Tibial nerve (tissue), 4 donors: ENCODE measurements at regions not wholly inside any gene's neighbourhood (a gene's known extent, or its start where the extent isn't known, plus 50 kb on each side); places are given as distances from the start of the nearest gene placed in this dataset.
"Not testable (repeated sequence)": the region's sequence is repeated elsewhere in the genome, so short reads cannot be mapped to it uniquely, and the experiment has no call there.

Source experiments
- DNase-seq, 2 donors: peaks; one replicate each; pipeline ENCODE4 v3.0.0-alpha.2; 2019; ENCODE audit warnings: low spot score in 2 of 2
- H3K27ac ChIP-seq, 4 donors: fragments of 200-600 bp; sonication (generic) in 3 of 4; one replicate each; pipeline ENCODE4 v1.5.1; 2017 to 2019; ENCODE audit warnings: mild to moderate bottlenecking in 1 of 4
- H3K27me3 ChIP-seq, 2 donors: fragments of 200-600 bp; sonication (generic) in 1 of 2; one replicate each; pipeline versions ENCODE4 v1.5.1 to v1.6.0; 2017 to 2019
- H3K36me3 ChIP-seq, 3 donors: fragments of 200-600 bp; sonication (generic); one replicate each; pipeline ENCODE4 v1.5.1; 2018 to 2019
- H3K4me1 ChIP-seq, 4 donors: fragments of 200-600 bp; sonication (generic) in 3 of 4; one replicate each; pipeline ENCODE4 v1.5.1; 2017 to 2019
- H3K4me3 ChIP-seq, 4 donors: fragments of 200-600 bp; sonication (generic) in 3 of 4; one replicate each; pipeline ENCODE4 v1.5.1; 2017 to 2019; ENCODE audit warnings: mild to moderate bottlenecking in 1 of 4, moderate library complexity in 1 of 4
- H3K9me3 ChIP-seq, 4 donors: fragments of 200-600 bp; sonication (generic) in 3 of 4; one replicate each; pipeline ENCODE4 v1.5.1; 2017 to 2019
- EP300 ChIP-seq, 2 donors: sonication (generic); formaldehyde crosslinking; IDR thresholded peaks; one replicate each; pipeline ENCODE4 v1.6.1; 2017; ENCODE audit warnings: antibody characterized with exemption in 2 of 2, mild to moderate bottlenecking in 1 of 2
- POLR2A ChIP-seq, 2 donors: fragments of 450-650 bp; IDR thresholded peaks; one replicate each; pipeline ENCODE4 v1.6.1; 2017; ENCODE audit warnings: antibody characterized with exemption in 2 of 2, mild to moderate bottlenecking in 2 of 2, moderate library complexity in 2 of 2
- WGBS, 2 donors: methylation state at CpG; one replicate each; pipeline ENCODE4 v1.1.5; 2018; 5-methylcytosine and 5-hydroxymethylcytosine counted together
- TF ChIP-seq, protein P1 (sequence below), 5 experiments: fragments of 200-600 bp in 3 of 5; fragments of 450-650 bp in 2 of 5; sonication (generic) in 3 of 5; IDR thresholded peaks; one replicate each; pipeline ENCODE4 v1.5.1; 2016 to 2019; ENCODE audit warnings: antibody characterized with exemption in 5 of 5, mild to moderate bottlenecking in 3 of 5, moderate library complexity in 2 of 5

DNA sequence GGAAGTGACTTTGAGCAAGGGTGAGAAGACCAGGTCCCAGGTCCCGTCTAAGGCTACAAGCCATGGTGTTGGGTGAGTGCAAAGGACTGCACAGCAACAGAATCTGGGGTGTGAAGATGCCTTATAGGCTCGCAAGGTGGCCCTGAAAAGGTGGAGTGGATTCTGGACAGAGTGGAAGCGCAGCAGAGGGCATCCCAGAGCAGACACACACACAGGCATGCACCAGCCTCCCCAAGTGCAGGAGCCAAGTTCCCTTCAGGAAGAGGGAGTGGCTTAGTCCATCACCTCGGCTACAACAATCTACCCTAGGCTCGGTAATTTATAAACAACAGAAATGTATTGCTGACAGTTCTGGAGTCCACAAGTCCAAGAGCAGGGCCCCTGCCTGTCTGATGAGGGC is 180.1 kb upstream of the PDE10A start:
- Histone ChIP-seq H3K27me3 (no peaks in the 10 kb centered on the region), H3K36me3 (no peaks in the 10 kb centered on the region), H3K4me1 (peaks cover 0 to 5% (median 0%) of the 10 kb centered on the region in 4 donors), H3K27ac (no peak overlapping the region), H3K9me3 (no peaks in the 10 kb centered on the region), H3K4me3 (no peak overlapping the region)
- 83 to 95% methylated on average over 4 to 5 of the region's 5 CpGs for WGBS, 2 donors
- TF ChIP-seq POLR2A (IDR thresholded peaks at IDR 0.05) (no peak), EP300 (IDR thresholded peaks at IDR 0.05) (no peak)
- TF ChIP-seq, protein P1, sequence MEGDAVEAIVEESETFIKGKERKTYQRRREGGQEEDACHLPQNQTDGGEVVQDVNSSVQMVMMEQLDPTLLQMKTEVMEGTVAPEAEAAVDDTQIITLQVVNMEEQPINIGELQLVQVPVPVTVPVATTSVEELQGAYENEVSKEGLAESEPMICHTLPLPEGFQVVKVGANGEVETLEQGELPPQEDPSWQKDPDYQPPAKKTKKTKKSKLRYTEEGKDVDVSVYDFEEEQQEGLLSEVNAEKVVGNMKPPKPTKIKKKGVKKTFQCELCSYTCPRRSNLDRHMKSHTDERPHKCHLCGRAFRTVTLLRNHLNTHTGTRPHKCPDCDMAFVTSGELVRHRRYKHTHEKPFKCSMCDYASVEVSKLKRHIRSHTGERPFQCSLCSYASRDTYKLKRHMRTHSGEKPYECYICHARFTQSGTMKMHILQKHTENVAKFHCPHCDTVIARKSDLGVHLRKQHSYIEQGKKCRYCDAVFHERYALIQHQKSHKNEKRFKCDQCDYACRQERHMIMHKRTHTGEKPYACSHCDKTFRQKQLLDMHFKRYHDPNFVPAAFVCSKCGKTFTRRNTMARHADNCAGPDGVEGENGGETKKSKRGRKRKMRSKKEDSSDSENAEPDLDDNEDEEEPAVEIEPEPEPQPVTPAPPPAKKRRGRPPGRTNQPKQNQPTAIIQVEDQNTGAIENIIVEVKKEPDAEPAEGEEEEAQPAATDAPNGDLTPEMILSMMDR (IDR thresholded peaks at IDR 0.05) = no peak
- no peak for DNase-seq

GRCh38 chr6:165842281-165842936 is 179.4 kb upstream of the PDE10A start:
- H3K27me3 ChIP-seq = no peaks in the 10 kb centered on the region
- no peaks in the 10 kb centered on the region for H3K9me3 ChIP-seq
- no peak overlapping the region for H3K27ac ChIP-seq
- TF ChIP-seq, protein P1 (IDR thresholded peaks at IDR 0.05) = no peak
- TF ChIP-seq EP300 (IDR thresholded peaks at IDR 0.05) (no peak), POLR2A (IDR thresholded peaks at IDR 0.05) (no peak)
- WGBS, 2 donors = 81 to 82% methylated on average over 12 of the region's 12 CpGs
- peaks cover 0 to 5% (median 0%) of the 10 kb centered on the region in 4 donors for H3K4me1 ChIP-seq
- no peak for DNase-seq
- H3K4me3 ChIP-seq = no peak overlapping the region
- H3K36me3 ChIP-seq = no peaks in the 10 kb centered on the region

GRCh38 chr6:165841153-165841558 is 178.1 kb upstream of the PDE10A start:
- Histone ChIP-seq H3K4me1 (peaks cover 0 to 4% (median 0%) of the 10 kb centered on the region in 4 donors), H3K27ac (no peak overlapping the region), H3K4me3 (no peak overlapping the region), H3K9me3 (no peaks in the 10 kb centered on the region), H3K27me3 (no peaks in the 10 kb centered on the region), H3K36me3 (no peaks in the 10 kb centered on the region)
- 87 to 92% methylated on average over 6 to 9 of the region's 9 CpGs for WGBS, 2 donors
- TF ChIP-seq, protein P1 (IDR thresholded peaks at IDR 0.05) = no peak
- TF ChIP-seq EP300 (IDR thresholded peaks at IDR 0.05) (no peak), POLR2A (IDR thresholded peaks at IDR 0.05) (no peak)
- DNase-seq = no peak

DNA sequence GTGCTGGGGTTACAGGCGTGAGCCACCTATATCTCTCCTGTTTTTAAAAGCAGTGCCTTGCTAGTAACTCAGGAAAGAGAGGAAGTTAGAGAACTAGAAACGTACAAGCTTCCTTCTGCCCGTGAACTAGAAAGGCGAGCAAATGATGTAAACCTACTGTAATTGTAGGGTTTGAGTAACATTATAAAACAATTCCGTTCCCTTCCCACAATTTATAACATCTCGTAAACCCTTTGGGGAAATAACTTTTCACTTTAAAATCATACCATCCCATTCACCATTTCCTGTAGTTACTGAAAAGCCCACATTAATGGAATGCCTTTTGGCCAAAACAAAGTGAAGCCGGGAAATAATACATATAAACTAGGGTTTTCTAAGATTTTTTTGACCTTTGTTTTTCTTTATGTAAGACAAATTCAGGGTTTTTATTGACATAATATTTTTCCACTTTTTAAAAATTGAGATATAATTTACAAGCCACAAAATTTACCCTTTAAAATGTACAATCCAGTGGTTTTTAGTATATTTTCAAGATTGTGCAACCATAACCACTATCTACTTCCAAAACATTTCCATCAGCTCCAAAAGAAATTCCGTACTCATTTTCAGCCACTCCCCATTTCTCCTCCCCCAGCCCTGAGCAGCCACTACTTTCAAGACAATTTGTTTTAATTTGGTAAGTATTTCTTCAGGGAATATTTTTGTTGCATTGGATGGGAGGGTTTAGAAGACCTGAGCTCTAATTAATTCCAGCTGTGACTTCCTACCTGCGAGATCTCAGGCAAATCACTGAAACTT is 175.1 kb upstream of the PDE10A start:
- Histone ChIP-seq H3K27ac (no peak overlapping the region), H3K27me3 (peaks cover 0 to 12% of the 10 kb centered on the region in 2 donors), H3K4me1 (no peaks in the 10 kb centered on the region), H3K36me3 (no peaks in the 10 kb centered on the region), H3K9me3 (no peaks in the 10 kb centered on the region), H3K4me3 (no peak overlapping the region)
- DNase-seq = no peak
- WGBS, 2 donors = 75 to 81% methylated on average over 9 of the region's 9 CpGs
- no peak for TF ChIP-seq EP300 (IDR thresholded peaks at IDR 0.05)
- TF ChIP-seq POLR2A (IDR thresholded peaks at IDR 0.05) = no peak
- TF ChIP-seq, protein P1 (IDR thresholded peaks at IDR 0.05) = no peak

GRCh38 chr6:165836648-165837047 is 173.6 kb upstream of the PDE10A start:
- not testable (repeated sequence) for H3K36me3 ChIP-seq, DNase-seq
- 90 to 97% methylated on average over 4 of the region's 4 CpGs for WGBS, 2 donors

More at GRCh38 chr6:165836648-165837047, 173.6 kb upstream of the PDE10A start:
- not testable (repeated sequence) for H3K27ac ChIP-seq, H3K4me1 ChIP-seq, H3K9me3 ChIP-seq, H3K4me3 ChIP-seq
- H3K27me3 ChIP-seq = peaks cover 0 to 12% of the 10 kb centered on the region in 2 donors
